AG04449 (cell line): ENCODE measurements at regions not wholly inside any gene's neighbourhood (a gene's known extent, or its start where the extent isn't known, plus 50 kb on each side); places are given as distances from the start of the nearest gene placed in this dataset.

Source experiments
- CTCF ChIA-PET: fragments of 350-600 bp; formaldehyde crosslinking; extraction: SDS; loops from one replicate; lab custom pipeline; 2021; ENCODE audit warnings: antibody characterized with exemption; lab: Yijun Ruan, JAX
- POLR2A ChIA-PET: fragments of 400-600, 350-600 bp; formaldehyde crosslinking; extraction: SDS; loops from one replicate; lab custom pipeline; 2020; ENCODE audit warnings: antibody characterized with exemption, inconsistent platforms; lab: Yijun Ruan, JAX
- DNase-seq: peaks from one replicate; pipeline ENCODE4 v3.0.0-alpha.2; 2010; ENCODE audit warnings: low read depth, low spot score
- H3K4me3 ChIP-seq: 2 replicates; pipeline ENCODE4 v1.5.1; 2011; ENCODE audit warnings: low read depth, mild to moderate bottlenecking, control low read depth, low read length
- TF ChIP-seq, protein P1 (sequence below): IDR thresholded peaks from one replicate; pipeline ENCODE4 v1.5.1; 2011; ENCODE audit warnings: mild to moderate bottlenecking, moderate library complexity, low read length, control low read depth, inconsistent platforms; ENCODE audit not compliant: insufficient read depth; ENCODE audit errors: missing control alignments

DNA sequence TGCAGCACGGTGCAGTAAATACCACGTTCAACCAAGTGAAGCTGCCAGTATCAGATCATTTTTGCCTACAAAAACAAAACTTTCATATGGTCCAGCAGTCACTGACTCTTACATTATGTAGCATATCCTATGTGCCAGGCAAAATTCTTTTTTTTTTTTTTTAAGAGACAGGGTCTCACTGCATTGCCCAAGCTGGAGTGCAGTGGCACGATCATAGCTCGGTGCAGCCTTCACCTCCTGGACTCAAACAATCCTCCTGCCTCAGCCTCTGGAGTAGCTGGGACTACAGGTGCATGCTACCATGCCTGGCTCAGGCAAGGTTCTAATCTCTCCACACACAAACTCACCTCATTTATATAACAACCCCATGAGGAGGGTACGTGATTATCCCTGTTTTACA is 208.6 kb upstream of the JARID2 start:
- no peak overlapping the region for H3K4me3 ChIP-seq
- TF ChIP-seq, protein P1, sequence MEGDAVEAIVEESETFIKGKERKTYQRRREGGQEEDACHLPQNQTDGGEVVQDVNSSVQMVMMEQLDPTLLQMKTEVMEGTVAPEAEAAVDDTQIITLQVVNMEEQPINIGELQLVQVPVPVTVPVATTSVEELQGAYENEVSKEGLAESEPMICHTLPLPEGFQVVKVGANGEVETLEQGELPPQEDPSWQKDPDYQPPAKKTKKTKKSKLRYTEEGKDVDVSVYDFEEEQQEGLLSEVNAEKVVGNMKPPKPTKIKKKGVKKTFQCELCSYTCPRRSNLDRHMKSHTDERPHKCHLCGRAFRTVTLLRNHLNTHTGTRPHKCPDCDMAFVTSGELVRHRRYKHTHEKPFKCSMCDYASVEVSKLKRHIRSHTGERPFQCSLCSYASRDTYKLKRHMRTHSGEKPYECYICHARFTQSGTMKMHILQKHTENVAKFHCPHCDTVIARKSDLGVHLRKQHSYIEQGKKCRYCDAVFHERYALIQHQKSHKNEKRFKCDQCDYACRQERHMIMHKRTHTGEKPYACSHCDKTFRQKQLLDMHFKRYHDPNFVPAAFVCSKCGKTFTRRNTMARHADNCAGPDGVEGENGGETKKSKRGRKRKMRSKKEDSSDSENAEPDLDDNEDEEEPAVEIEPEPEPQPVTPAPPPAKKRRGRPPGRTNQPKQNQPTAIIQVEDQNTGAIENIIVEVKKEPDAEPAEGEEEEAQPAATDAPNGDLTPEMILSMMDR = no peak
- CTCF ChIA-PET = no interaction called here
- POLR2A ChIA-PET = no interaction called here
- DNase-seq = no peak

DNA sequence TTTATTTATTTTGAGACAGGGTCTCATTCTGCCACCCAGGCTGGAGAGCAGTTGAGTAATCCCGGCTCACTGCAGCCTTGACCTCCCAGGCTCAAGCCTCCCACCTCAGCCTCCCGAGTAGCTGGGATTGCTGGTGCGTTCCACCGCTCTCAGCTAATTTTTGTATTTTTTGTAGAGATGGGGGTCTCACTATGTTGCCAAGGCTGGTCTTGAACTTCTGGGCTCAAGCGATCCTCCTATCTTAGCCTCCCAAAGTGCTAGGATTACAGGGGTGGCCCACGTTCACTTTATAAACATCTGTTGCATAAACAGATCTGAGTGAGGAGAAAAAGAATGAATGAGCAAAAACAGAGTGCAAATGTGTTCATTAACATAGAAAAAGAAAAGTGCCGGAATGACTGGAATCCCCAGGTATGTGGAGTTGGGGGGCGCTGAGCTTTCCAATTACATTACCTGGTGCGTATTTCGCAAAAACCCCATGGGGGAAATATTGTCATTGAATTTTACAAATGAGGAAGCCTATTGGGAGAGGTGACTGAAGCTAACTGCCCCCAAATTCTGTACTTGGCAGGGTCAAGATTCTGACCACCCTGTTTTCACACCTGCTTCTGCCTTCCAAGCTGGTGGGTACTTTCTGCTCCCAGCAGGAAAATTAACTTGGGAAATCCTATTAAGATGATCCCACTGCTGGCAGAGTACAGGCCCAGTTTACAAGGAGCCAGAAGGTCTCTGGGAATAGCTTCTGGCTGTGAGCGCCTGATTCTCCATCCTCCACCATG is 207.7 kb upstream of the JARID2 start:
- ChIA-PET POLR2A (no interaction called here), CTCF (no interaction called here)
- no peak overlapping the region for H3K4me3 ChIP-seq
- no peak for DNase-seq
- TF ChIP-seq, protein P1 = no peak

DNA sequence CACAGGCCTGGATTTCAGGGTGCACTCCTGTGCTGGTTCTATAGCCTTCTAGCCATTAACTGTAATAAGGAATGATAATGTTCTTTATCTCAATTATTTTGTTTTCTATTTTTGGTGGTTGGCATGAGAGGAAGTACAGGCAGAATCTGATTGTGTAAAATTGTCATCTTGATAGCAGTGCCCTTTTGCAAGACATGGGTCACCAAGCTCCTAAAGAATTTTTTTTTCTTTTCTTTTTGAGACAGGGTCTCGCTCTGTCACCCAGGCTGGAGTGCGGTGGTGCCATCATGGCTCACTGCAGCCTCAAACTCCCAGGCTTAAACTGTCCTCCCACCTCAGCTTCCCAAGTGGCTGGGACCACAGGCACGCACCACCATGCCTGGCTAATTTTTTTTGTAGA is 206.7 kb upstream of the JARID2 start:
- ChIA-PET CTCF (no interaction called here), POLR2A (no interaction called here)
- DNase-seq = no peak
- H3K4me3 ChIP-seq = no peak overlapping the region
- TF ChIP-seq, protein P1 = no peak

DNA sequence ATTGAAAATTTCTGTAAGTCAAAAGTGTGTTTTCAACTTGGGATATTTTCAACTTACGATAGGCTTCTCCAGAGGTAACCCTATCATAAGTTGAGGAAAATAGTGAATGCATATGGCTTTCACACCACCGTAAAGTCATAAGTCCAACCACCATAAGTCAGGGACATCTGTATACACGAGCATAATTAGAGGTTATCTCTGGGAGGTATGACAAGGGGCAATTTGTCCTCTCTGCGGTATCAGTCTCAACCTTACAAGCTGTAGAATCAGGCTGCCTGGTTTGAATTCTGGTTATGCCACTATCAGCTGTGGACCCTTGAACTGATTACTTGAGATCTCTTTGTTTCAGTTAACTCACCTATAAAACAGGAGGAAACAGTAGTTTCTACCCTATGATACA is 202.9 kb upstream of the JARID2 start:
- no peak overlapping the region for H3K4me3 ChIP-seq
- POLR2A ChIA-PET = no interaction called here
- TF ChIP-seq, protein P1 = no peak
- no peak for DNase-seq
- CTCF ChIA-PET = no interaction called here

DNA sequence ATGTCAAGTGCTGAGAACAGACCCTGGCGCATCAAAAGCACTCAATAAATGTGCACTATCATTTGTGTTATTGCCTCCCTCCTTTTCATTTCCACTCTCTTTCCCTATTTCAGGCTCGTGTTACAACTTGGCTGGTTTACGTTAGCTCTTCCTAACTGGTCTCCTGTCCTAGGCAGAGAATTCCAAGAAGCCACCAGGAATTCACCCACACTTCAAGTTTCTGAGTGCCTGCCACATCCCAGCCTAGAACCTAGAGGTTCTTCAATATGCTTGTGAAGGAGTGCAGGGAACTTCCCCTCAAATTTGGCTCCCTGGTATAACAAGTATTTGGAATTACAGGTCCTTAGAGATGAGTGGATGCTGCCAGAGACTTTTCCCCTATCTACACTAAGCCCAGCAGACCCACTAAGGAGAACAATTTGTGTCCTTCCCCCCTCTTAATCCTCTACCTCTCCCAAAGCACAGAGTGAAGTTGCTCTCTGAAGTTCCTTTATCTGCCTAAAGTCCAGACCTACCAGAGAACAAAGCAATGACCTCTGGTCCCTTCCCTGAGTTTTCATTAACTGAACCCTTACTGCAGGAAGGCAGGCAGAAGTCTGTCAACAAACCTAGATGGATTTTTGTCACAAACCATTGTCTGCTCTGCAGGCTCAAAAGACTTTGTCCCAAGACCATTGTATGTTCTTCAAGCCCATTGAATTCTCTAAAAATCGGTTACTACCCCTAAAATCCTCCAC is 201.6 kb upstream of the JARID2 start:
- POLR2A ChIA-PET = no interaction called here
- TF ChIP-seq, protein P1 = no peak
- H3K4me3 ChIP-seq = no peak overlapping the region
- CTCF ChIA-PET = interaction anchor here (0.7 kb wide), 1 partner anchor 23 kb away, joined by 4 read pairs; no protein-coding TSS in a partner anchor
- no peak for DNase-seq

DNA sequence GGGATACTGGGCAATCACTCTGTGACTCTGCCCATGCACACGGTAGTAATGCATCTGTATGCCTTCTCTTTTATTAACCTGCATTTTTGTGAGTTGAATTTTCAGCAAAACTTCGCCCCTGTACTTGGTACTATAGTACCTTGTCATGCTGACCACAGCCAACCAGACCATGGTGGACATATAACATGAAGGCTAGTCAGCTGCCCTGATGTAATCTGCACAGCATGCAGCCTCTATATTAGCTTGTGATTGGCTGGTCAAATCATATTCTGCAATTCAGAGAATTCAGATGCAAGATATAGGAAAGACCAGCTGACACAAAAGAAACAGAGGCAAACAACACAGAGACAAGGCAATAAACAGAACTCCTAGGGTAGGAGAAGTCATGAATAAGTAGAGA is 200.9 kb upstream of the JARID2 start:
- no peak for DNase-seq
- TF ChIP-seq, protein P1 = no peak
- ChIA-PET POLR2A (no interaction called here), CTCF (no interaction called here)
- no peak overlapping the region for H3K4me3 ChIP-seq
